AG10803 (cell line): ENCODE measurements at regions not wholly inside any gene's neighbourhood (a gene's known extent, or its start where the extent isn't known, plus 50 kb on each side); places are given as distances from the start of the nearest gene placed in this dataset.

Source experiments
- DNase-seq: peaks from one replicate; pipeline ENCODE4 v3.0.0; 2010; ENCODE audit warnings: low read depth
- H3K4me3 ChIP-seq: 2 replicates; pipeline ENCODE4 v1.5.1; 2011; ENCODE audit warnings: mild to moderate bottlenecking, low read length, control low read depth
- CTCF ChIP-seq: conservative IDR thresholded peaks from 2 replicates; pipeline ENCODE4 v1.5.1; 2011; ENCODE audit warnings: mild to moderate bottlenecking, low read length, control low read depth, inconsistent platforms

DNA sequence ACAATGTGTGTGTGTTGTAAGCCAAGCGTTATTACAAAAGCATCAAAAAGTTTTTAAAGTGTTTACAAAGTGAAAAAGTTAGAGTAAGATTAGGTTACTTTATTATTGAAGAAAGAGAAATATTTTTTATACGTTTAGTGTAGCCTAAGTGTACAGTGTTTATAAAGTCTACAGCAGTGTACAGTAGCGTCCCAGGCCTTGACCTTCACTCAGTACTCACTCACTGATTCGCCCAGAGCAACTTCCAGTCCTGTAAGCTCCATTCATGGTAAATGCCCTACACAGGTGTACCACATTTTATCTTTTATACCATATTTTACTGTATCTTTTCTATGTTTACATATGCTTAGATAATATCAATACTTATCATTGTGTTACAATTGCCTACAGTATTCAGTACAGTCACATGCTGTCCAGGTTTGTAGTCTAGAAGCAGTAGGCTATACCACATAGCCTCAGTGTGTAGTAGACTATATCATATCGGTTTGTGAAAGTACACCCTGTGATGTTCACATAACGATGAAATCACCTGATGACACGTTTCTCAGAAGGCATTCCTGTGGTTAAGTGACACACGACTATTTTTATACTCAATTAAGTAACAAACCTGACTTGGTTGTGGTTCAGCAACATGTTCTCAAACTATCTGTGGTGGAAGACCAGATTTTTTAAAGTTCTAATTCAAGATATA lies 152.0 kb upstream of the EDNRA start:
- no peak for DNase-seq
- H3K4me3 ChIP-seq, result no peak overlapping the region
- no peak for TF ChIP-seq CTCF

DNA sequence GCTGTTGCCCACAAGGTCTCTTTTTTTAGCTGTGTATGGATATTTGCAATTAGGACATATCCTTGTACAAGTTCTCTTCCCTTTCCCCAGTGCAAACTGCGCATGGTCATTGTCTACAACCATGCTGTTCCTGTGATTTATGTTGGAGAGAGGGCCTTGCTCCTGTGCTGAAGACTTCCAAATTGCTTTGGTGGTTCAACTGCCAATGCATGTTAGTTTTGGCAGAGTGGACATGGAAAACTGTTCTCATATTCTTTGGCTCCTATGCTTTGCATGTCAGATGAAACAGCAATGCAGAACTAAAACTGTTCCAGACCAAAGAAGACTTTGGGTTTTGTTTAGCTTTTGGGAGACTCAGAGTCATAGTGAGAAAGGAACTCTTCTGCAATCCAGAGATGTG lies 148.8 kb upstream of the EDNRA start:
- no peak overlapping the region for H3K4me3 ChIP-seq
- no peak for DNase-seq
- TF ChIP-seq CTCF, result no peak

DNA sequence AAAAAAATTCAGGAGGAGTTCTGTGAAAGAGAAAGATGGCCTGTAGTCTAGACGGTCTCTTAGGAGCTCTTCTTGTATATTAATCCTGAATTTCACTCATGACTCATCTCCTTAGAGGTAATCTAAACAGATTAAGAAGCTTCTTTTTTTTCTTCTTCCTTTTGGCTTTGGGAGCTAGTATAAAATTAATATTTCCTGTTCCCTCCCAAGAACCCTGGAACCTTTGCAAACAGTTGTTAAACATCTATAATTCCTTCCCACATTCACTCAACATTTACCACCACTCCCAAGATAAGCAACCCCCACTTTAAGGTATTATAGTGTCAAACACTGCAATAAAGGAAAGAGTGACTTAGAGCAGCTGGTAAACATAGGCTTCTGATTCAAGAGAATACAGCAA lies 146.4 kb upstream of the EDNRA start:
- H3K4me3 ChIP-seq, result no peak overlapping the region
- DNase-seq, result no peak
- TF ChIP-seq CTCF, result no peak

DNA sequence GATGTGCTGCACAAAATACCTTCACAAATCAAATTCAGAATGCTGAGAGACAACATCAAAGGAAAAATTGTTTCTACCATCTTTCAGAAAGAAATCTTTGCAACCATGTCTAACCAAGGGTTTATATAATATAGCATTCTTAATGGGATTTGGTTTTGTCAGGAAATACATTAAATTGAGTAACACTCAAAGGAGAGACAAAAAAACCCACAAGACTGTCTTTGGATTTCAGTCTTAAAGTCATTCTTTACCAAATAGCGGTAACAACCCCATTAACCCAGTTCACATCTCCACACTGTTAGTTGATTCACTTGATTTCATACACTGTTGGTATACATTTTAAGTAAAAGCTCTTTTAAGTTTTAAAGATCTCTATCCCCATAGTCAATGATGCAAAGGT lies 145.7 kb upstream of the EDNRA start:
- no peak for DNase-seq
- TF ChIP-seq CTCF, result no peak
- no peak overlapping the region for H3K4me3 ChIP-seq

GRCh38 chr4:147336252-147336651 lies 144.6 kb upstream of the EDNRA start:
- peak; percentile 15 for DNase-seq
- TF ChIP-seq CTCF, result no peak
- H3K4me3 ChIP-seq, result no peak overlapping the region

GRCh38 chr4:147339100-147339499 lies 141.8 kb upstream of the EDNRA start:
- peak; percentile 65 for DNase-seq
- no peak for TF ChIP-seq CTCF
- no peak overlapping the region for H3K4me3 ChIP-seq

GRCh38 chr4:147340111-147340510 lies 140.8 kb upstream of the EDNRA start:
- DNase-seq, result peak; percentile 64
- TF ChIP-seq CTCF, result no peak
- no peak overlapping the region for H3K4me3 ChIP-seq
